HEK293 (cell line): ENCODE measurements at regions not wholly inside any gene's neighbourhood (a gene's known extent, or its start where the extent isn't known, plus 50 kb on each side); places are given as distances from the start of the nearest gene placed in this dataset.

ENCODE experiments used
- CTCF ChIA-PET: fragments of 350-600 bp; formaldehyde crosslinking; extraction: SDS; loops from one replicate; lab custom pipeline; 2021; ENCODE audit warnings: antibody characterized with exemption; lab: Yijun Ruan, JAX
- POLR2A ChIA-PET: fragments of 300-600 bp; formaldehyde crosslinking; extraction: SDS; loops from one replicate; lab custom pipeline; 2020; ENCODE audit warnings: antibody characterized with exemption, inconsistent platforms; lab: Yijun Ruan, JAX
- H3K27ac ChIP-seq: fragments of 200-500 bp; sonication (Bioruptor generic); 2 replicates; pipeline ENCODE4 v1.5.1; 2014; ENCODE audit warnings: low read depth, low read length, control low read depth, inconsistent platforms; ENCODE audit errors: extremely low read depth
- H3K36me3 ChIP-seq, 2 experiments: fragments of 200-500 bp in 1 of 2; sonication (Bioruptor generic) in 1 of 2; 1 replicate in 1 of 2; 2 replicates in 1 of 2; pipeline ENCODE4 v1.5.1; 2014 to 2017; ENCODE audit warnings: inconsistent platforms in 2 of 2, low read length in 2 of 2; ENCODE audit not compliant: control insufficient read depth in 2 of 2, insufficient read depth in 1 of 2
- H3K4me1 ChIP-seq: fragments of 200-500 bp; sonication (Bioruptor generic); 2 replicates; pipeline ENCODE4 v1.5.1; 2014; ENCODE audit warnings: mild to moderate bottlenecking, low read length, inconsistent platforms; ENCODE audit not compliant: control insufficient read depth, insufficient read depth
- H3K4me3 ChIP-seq: 2 replicates; pipeline ENCODE4 v1.5.1; 2011; ENCODE audit warnings: low read depth, mild to moderate bottlenecking, control low read depth, low read length, moderate library complexity
- H3K9me3 ChIP-seq: fragments of 200-500 bp; sonication (Bioruptor generic); 2 replicates; pipeline ENCODE4 v1.5.1; 2014; ENCODE audit warnings: low read depth, low read length, inconsistent platforms; ENCODE audit not compliant: control insufficient read depth, insufficient read depth
- IKZF3 ChIP-seq: fragments of 450-650 bp; IDR thresholded peaks from 2 replicates; pipeline ENCODE4 v1.5.0; 2018; ENCODE audit warnings: missing biosample characterization, mild to moderate bottlenecking, missing genetic modification characterization, moderate library complexity
- PRDM4 ChIP-seq: fragments of 450-650 bp; formaldehyde crosslinking; IDR thresholded peaks from 2 replicates; pipeline ENCODE4 v1.5.1; 2017; ENCODE audit warnings: missing biosample characterization, missing genetic modification characterization
- SCRT1 ChIP-seq: fragments of 450-650 bp; formaldehyde crosslinking; IDR thresholded peaks from 2 replicates; pipeline ENCODE4 v1.5.1; 2016; ENCODE audit warnings: missing biosample characterization, missing genetic modification characterization, borderline replicate concordance
- SETDB1 ChIP-seq: IDR thresholded peaks from one replicate; pipeline ENCODE4 v1.6.1; 2017; ENCODE audit warnings: mild to moderate bottlenecking, low read length, moderate library complexity, mixed read lengths; ENCODE audit not compliant: insufficient read length
- ZBTB21 ChIP-seq: fragments of 450-650 bp; formaldehyde crosslinking; IDR thresholded peaks from 2 replicates; pipeline ENCODE4 v1.5.1; 2017; ENCODE audit warnings: missing biosample characterization, missing genetic modification characterization
- ZFP41 ChIP-seq: fragments of 450-650 bp; formaldehyde crosslinking; IDR thresholded peaks from 2 replicates; pipeline ENCODE4 v1.5.1; 2016; ENCODE audit warnings: missing biosample characterization, missing genetic modification characterization, borderline replicate concordance
- ZNF10 ChIP-seq: fragments of 450-650 bp; formaldehyde crosslinking; IDR thresholded peaks from 2 replicates; pipeline ENCODE4 v1.5.1; 2017; ENCODE audit warnings: missing biosample characterization, missing genetic modification characterization
- ZNF114 ChIP-seq: fragments of 450-650 bp; formaldehyde crosslinking; IDR thresholded peaks from 2 replicates; pipeline ENCODE4 v1.5.0; 2017; ENCODE audit warnings: missing biosample characterization, missing genetic modification characterization
- ZNF202 ChIP-seq: fragments of 450-650 bp; formaldehyde crosslinking; IDR thresholded peaks from 2 replicates; pipeline ENCODE4 v1.5.1; 2016; ENCODE audit warnings: missing biosample characterization, missing genetic modification characterization, borderline replicate concordance
- ZNF302 ChIP-seq: fragments of 450-650 bp; formaldehyde crosslinking; IDR thresholded peaks from 2 replicates; pipeline ENCODE4 v1.5.1; 2016; ENCODE audit warnings: missing biosample characterization, missing genetic modification characterization, low read depth
- ZNF350 ChIP-seq: fragments of 450-650 bp; formaldehyde crosslinking; IDR thresholded peaks from 2 replicates; pipeline ENCODE4 v1.5.0; 2017; ENCODE audit warnings: missing biosample characterization, mild to moderate bottlenecking, missing genetic modification characterization
- ZNF433 ChIP-seq: fragments of 450-650 bp; formaldehyde crosslinking; IDR thresholded peaks from 2 replicates; pipeline ENCODE4 v1.5.1; 2016; ENCODE audit warnings: missing biosample characterization, missing genetic modification characterization, low read depth
- ZNF513 ChIP-seq: fragments of 450-650 bp; IDR thresholded peaks from 2 replicates; pipeline ENCODE4 v1.5.1; 2018; ENCODE audit warnings: missing biosample characterization, missing genetic modification characterization
- ZNF548 ChIP-seq: fragments of 450-650 bp; formaldehyde crosslinking; IDR thresholded peaks from 2 replicates; pipeline ENCODE4 v1.5.1; 2016; ENCODE audit warnings: missing biosample characterization, missing genetic modification characterization
- ZNF776 ChIP-seq: fragments of 450-650 bp; formaldehyde crosslinking; IDR thresholded peaks from 2 replicates; pipeline ENCODE4 v1.5.0; 2017; ENCODE audit warnings: missing biosample characterization, missing genetic modification characterization, borderline replicate concordance
- TF ChIP-seq, protein P1 (sequence below): fragments of 450-650 bp; formaldehyde crosslinking; IDR thresholded peaks from 2 replicates; pipeline ENCODE4 v1.5.0; 2017; ENCODE audit warnings: missing biosample characterization, missing genetic modification characterization, borderline replicate concordance
- TF ChIP-seq, protein P2 (sequence below): fragments of 450-650 bp; formaldehyde crosslinking; IDR thresholded peaks from 2 replicates; pipeline ENCODE4 v1.5.1; 2016; ENCODE audit warnings: missing biosample characterization, missing genetic modification characterization
- TF ChIP-seq, protein P3 (sequence below): fragments of 450-650 bp; formaldehyde crosslinking; IDR thresholded peaks from 2 replicates; pipeline ENCODE4 v1.5.1; 2017; ENCODE audit warnings: missing biosample characterization, mild to moderate bottlenecking, missing genetic modification characterization, moderate library complexity

GRCh38 chr4:101708293-101709039, 82.1 kb upstream of the BANK1 start:
- TF ChIP-seq, protein P1, sequence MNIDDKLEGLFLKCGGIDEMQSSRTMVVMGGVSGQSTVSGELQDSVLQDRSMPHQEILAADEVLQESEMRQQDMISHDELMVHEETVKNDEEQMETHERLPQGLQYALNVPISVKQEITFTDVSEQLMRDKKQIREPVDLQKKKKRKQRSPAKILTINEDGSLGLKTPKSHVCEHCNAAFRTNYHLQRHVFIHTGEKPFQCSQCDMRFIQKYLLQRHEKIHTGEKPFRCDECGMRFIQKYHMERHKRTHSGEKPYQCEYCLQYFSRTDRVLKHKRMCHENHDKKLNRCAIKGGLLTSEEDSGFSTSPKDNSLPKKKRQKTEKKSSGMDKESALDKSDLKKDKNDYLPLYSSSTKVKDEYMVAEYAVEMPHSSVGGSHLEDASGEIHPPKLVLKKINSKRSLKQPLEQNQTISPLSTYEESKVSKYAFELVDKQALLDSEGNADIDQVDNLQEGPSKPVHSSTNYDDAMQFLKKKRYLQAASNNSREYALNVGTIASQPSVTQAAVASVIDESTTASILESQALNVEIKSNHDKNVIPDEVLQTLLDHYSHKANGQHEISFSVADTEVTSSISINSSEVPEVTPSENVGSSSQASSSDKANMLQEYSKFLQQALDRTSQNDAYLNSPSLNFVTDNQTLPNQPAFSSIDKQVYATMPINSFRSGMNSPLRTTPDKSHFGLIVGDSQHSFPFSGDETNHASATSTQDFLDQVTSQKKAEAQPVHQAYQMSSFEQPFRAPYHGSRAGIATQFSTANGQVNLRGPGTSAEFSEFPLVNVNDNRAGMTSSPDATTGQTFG (tag by site-specific recombination): no peak
- TF ChIP-seq IKZF3 (tag by site-specific recombination) (no peak), ZNF302 (no peak), ZNF776 (tag by site-specific recombination) (no peak), ZNF433 (no peak), ZNF548 (tag by site-specific recombination) (no peak), ZFP41 (tag by site-specific recombination) (no peak), ZNF350 (no peak), SETDB1 (no peak), ZNF10 (tag by site-specific recombination) (no peak), ZBTB21 (tag by site-specific recombination) (no peak)
- TF ChIP-seq, protein P2, sequence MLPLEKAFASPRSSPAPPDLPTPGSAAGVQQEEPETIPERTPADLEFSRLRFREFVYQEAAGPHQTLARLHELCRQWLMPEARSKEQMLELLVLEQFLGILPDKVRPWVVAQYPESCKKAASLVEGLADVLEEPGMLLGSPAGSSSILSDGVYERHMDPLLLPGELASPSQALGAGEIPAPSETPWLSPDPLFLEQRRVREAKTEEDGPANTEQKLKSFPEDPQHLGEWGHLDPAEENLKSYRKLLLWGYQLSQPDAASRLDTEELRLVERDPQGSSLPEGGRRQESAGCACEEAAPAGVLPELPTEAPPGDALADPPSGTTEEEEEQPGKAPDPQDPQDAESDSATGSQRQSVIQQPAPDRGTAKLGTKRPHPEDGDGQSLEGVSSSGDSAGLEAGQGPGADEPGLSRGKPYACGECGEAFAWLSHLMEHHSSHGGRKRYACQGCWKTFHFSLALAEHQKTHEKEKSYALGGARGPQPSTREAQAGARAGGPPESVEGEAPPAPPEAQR (tag by site-specific recombination): no peak
- CTCF ChIA-PET: no interaction called here

GRCh38 chr4:101707596-101707995, 82.9 kb upstream of the BANK1 start:
- CTCF ChIA-PET: no interaction called here
- no peak overlapping the region for H3K27ac ChIP-seq

More at GRCh38 chr4:101708293-101709039, 82.1 kb upstream of the BANK1 start:
- no peaks in the 10 kb centered on the region for H3K36me3 ChIP-seq
- no peak overlapping the region for H3K4me3 ChIP-seq
- H3K4me1 ChIP-seq: no peaks in the 10 kb centered on the region
- no peaks in the 10 kb centered on the region for H3K9me3 ChIP-seq
- H3K27ac ChIP-seq: no peak overlapping the region
- POLR2A ChIA-PET: no interaction called here

More at GRCh38 chr4:101707596-101707995, 82.9 kb upstream of the BANK1 start:
- Histone ChIP-seq H3K4me1 (no peaks in the 10 kb centered on the region), H3K4me3 (no peak overlapping the region), H3K9me3 (no peaks in the 10 kb centered on the region)
- POLR2A ChIA-PET: no interaction called here
- no peak for TF ChIP-seq SCRT1
- TF ChIP-seq ZNF202: no peak
- TF ChIP-seq, protein P3, sequence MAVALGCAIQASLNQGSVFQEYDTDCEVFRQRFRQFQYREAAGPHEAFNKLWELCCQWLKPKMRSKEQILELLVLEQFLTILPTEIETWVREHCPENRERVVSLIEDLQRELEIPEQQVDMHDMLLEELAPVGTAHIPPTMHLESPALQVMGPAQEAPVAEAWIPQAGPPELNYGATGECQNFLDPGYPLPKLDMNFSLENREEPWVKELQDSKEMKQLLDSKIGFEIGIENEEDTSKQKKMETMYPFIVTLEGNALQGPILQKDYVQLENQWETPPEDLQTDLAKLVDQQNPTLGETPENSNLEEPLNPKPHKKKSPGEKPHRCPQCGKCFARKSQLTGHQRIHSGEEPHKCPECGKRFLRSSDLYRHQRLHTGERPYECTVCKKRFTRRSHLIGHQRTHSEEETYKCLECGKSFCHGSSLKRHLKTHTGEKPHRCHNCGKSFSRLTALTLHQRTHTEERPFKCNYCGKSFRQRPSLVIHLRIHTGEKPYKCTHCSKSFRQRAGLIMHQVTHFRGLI (tag by site-specific recombination): no peak
- no peak for TF ChIP-seq PRDM4 (tag by site-specific recombination)
- no peak for TF ChIP-seq ZNF114 (tag by site-specific recombination)
- TF ChIP-seq ZNF513 (tag by site-specific recombination): no peak
- no peak for TF ChIP-seq ZNF10 (tag by site-specific recombination)
- TF ChIP-seq, all 188 proteins: peak for 0
- H3K36me3 ChIP-seq: no peaks in the 10 kb centered on the region
